ENCODE measurements at regions not wholly inside any gene's neighbourhood (a gene's known extent, or its start where the extent isn't known, plus 50 kb on each side); places are given as distances from the start of the nearest gene placed in this dataset.
"Not testable (repeated sequence)": the region's sequence is repeated elsewhere in the genome, so short reads cannot be mapped to it uniquely, and the experiment has no call there.

DNA sequence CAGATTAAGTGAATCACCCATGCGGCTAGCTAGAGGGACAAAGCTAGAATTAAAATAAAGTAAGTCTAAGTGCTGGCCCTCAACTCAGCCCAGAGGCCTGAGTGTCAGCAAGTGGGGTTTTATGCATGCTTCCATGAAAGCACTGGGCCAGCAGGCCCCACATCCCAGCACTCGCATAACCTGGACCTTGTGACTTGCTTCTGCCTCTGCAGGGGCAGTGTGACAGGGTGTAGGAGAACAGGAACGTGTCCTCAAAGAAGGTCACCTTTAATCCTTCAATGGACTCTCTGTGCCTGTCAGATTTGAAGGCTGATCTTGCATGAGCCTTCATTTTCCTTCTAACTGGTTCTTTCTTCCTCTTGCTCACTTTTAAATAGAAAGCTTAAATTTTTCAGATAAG is 183.4 kb downstream of the ALDH8A1 start:
- Histone ChIP-seq H3K4me1 (ENCODE audit: insufficient read depth, low read length, poor library complexity, severe bottlenecking) (no peaks in the 10 kb centered on the region), H3K4me3 (ENCODE audit: low read length, poor library complexity, severe bottlenecking) (no peak overlapping the region), H3K27me3 (ENCODE audit: insufficient read depth, low read length, poor library complexity, severe bottlenecking) (no peaks in the 10 kb centered on the region), H2AFZ (ENCODE audit: low read length) (no peak overlapping the region), H3K4me2 (ENCODE audit: low read depth, low read length, poor library complexity, severe bottlenecking) (no peak overlapping the region), H4K20me1 (ENCODE audit: insufficient read depth, low read length, poor library complexity, severe bottlenecking) (no peaks in the 10 kb centered on the region), H3K36me3 (ENCODE audit: insufficient read depth, low read length) (no peaks in the 10 kb centered on the region), H3F3A (ENCODE audit: low read depth) (no peaks in the 10 kb centered on the region), H3K9ac (ENCODE audit: low read depth, low read length, poor library complexity, severe bottlenecking) (no peak overlapping the region), H3K9me2 (replicated peaks; ENCODE audit: low read depth, low read length) (no peaks in the 10 kb centered on the region), H3K9me3 (ENCODE audit: insufficient read depth, low read depth, low read length) (no peaks in the 10 kb centered on the region; the same call in 1 of the 2 replicates), H3K79me2 (ENCODE audit: insufficient read depth, low read length) (no peaks in the 10 kb centered on the region)
- no peak for TF ChIP-seq EZH2phosphoT487 (IDR thresholded peaks at IDR 0.05; ENCODE audit: borderline replicate concordance)
- TF ChIP-seq, protein P1, sequence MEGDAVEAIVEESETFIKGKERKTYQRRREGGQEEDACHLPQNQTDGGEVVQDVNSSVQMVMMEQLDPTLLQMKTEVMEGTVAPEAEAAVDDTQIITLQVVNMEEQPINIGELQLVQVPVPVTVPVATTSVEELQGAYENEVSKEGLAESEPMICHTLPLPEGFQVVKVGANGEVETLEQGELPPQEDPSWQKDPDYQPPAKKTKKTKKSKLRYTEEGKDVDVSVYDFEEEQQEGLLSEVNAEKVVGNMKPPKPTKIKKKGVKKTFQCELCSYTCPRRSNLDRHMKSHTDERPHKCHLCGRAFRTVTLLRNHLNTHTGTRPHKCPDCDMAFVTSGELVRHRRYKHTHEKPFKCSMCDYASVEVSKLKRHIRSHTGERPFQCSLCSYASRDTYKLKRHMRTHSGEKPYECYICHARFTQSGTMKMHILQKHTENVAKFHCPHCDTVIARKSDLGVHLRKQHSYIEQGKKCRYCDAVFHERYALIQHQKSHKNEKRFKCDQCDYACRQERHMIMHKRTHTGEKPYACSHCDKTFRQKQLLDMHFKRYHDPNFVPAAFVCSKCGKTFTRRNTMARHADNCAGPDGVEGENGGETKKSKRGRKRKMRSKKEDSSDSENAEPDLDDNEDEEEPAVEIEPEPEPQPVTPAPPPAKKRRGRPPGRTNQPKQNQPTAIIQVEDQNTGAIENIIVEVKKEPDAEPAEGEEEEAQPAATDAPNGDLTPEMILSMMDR (conservative IDR thresholded peaks at IDR 0.05; ENCODE audit: low read length): no peak

DNA sequence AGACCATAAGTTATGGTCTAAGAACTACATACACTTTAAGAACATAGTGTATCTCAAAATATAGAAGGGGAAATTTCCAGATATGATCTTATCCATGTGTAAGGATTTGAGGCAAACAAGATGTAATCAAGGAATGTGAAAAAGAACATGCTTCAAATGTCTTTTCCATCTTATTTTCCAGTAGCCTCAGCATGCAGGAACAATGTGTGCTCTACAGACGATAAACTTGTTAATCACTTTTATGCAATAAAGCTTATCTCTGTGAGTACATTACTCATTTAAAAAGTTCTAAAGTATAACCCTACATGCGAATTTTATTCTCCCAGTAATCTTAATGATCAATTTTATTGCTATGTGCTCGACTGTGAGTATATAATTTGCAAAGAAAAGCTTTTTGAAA is 185.2 kb downstream of the ALDH8A1 start:
- H3F3A ChIP-seq (ENCODE audit: low read depth): no peaks in the 10 kb centered on the region
- H3K9ac ChIP-seq (ENCODE audit: low read depth, low read length, poor library complexity, severe bottlenecking): no peak overlapping the region
- TF ChIP-seq EZH2phosphoT487 (IDR thresholded peaks at IDR 0.05; ENCODE audit: borderline replicate concordance): no peak
- TF ChIP-seq, protein P1 (conservative IDR thresholded peaks at IDR 0.05; ENCODE audit: low read length): no peak
- H3K9me3 ChIP-seq (ENCODE audit: insufficient read depth, low read depth, low read length): no peaks in the 10 kb centered on the region; the same call in 1 of the 2 replicates
- H3K4me2 ChIP-seq (ENCODE audit: low read depth, low read length, poor library complexity, severe bottlenecking): no peak overlapping the region
- no peak overlapping the region for H2AFZ ChIP-seq (ENCODE audit: low read length)
- H4K20me1 ChIP-seq (ENCODE audit: insufficient read depth, low read length, poor library complexity, severe bottlenecking): no peaks in the 10 kb centered on the region
- H3K4me3 ChIP-seq (ENCODE audit: low read length, poor library complexity, severe bottlenecking): no peak overlapping the region
- no peaks in the 10 kb centered on the region for H3K79me2 ChIP-seq (ENCODE audit: insufficient read depth, low read length)
- no peaks in the 10 kb centered on the region for H3K4me1 ChIP-seq (ENCODE audit: insufficient read depth, low read length, poor library complexity, severe bottlenecking)
- no peaks in the 10 kb centered on the region for H3K9me2 ChIP-seq (replicated peaks; ENCODE audit: low read depth, low read length)
- no peaks in the 10 kb centered on the region for H3K27me3 ChIP-seq (ENCODE audit: insufficient read depth, low read length, poor library complexity, severe bottlenecking)
- no peaks in the 10 kb centered on the region for H3K36me3 ChIP-seq (ENCODE audit: insufficient read depth, low read length)

GRCh38 chr6:134763575-134763974 is 186.3 kb downstream of the ALDH8A1 start:
- H3K36me3 ChIP-seq (ENCODE audit: insufficient read depth, low read length); H3K79me2 ChIP-seq (ENCODE audit: insufficient read depth, low read length); H3K9me2 ChIP-seq (replicated peaks; ENCODE audit: low read depth, low read length); H3K4me2 ChIP-seq (ENCODE audit: low read depth, low read length, poor library complexity, severe bottlenecking); H3K9ac ChIP-seq (ENCODE audit: low read depth, low read length, poor library complexity, severe bottlenecking); H2AFZ ChIP-seq (ENCODE audit: low read length); H4K20me1 ChIP-seq (ENCODE audit: insufficient read depth, low read length, poor library complexity, severe bottlenecking); H3K4me1 ChIP-seq (ENCODE audit: insufficient read depth, low read length, poor library complexity, severe bottlenecking); H3K9me3 ChIP-seq (ENCODE audit: insufficient read depth, low read depth, low read length); H3K4me3 ChIP-seq (ENCODE audit: low read length, poor library complexity, severe bottlenecking); H3K27me3 ChIP-seq (ENCODE audit: insufficient read depth, low read length, poor library complexity, severe bottlenecking); H3F3A ChIP-seq (ENCODE audit: low read depth): not testable (repeated sequence)

DNA sequence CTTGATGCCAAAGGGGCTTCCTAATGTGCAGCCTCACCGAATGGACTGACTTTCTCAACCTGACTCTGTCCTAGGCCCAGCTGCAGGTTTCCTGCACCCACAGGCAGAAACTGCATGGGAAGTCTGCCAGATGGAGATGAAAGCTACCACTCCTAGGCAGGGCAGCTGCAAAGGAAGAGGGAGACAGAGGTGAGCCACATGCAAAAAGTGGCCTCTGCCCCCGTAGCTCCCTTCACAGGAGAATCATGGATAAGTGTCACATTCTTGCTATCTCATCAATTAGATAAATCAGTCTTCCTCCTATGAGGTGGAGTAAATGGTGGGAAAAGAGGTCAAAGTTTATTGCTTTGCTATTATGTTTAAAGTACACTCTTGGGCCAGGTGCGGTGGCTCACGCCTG is 191.3 kb downstream of the ALDH8A1 start:
- Histone ChIP-seq H3K36me3 (ENCODE audit: insufficient read depth, low read length) (no peaks in the 10 kb centered on the region), H3K9me3 (ENCODE audit: insufficient read depth, low read depth, low read length) (no peaks in the 10 kb centered on the region), H3K4me2 (ENCODE audit: low read depth, low read length, poor library complexity, severe bottlenecking) (no peak overlapping the region), H3K9me2 (replicated peaks; ENCODE audit: low read depth, low read length) (no peaks in the 10 kb centered on the region), H4K20me1 (ENCODE audit: insufficient read depth, low read length, poor library complexity, severe bottlenecking) (no peaks in the 10 kb centered on the region), H3K4me1 (ENCODE audit: insufficient read depth, low read length, poor library complexity, severe bottlenecking) (no peaks in the 10 kb centered on the region), H3K79me2 (ENCODE audit: insufficient read depth, low read length) (no peaks in the 10 kb centered on the region), H3K9ac (ENCODE audit: low read depth, low read length, poor library complexity, severe bottlenecking) (no peak overlapping the region), H3K4me3 (ENCODE audit: low read length, poor library complexity, severe bottlenecking) (no peak overlapping the region), H3F3A (ENCODE audit: low read depth) (no peaks in the 10 kb centered on the region), H2AFZ (ENCODE audit: low read length) (no peak overlapping the region), H3K27me3 (ENCODE audit: insufficient read depth, low read length, poor library complexity, severe bottlenecking) (no peaks in the 10 kb centered on the region)
- TF ChIP-seq EZH2phosphoT487 (IDR thresholded peaks at IDR 0.05; ENCODE audit: borderline replicate concordance): no peak
- TF ChIP-seq, protein P1 (conservative IDR thresholded peaks at IDR 0.05; ENCODE audit: low read length): no peak

All from Loucy (cell line).